SK-N-SH treated with all-trans-retinoic acid at 6 μM for 48 hours (cell line): ENCODE measurements at regions not wholly inside any gene's neighbourhood (a gene's known extent, or its start where the extent isn't known, plus 50 kb on each side); places are given as distances from the start of the nearest gene placed in this dataset.

Experiments
- CSDC2 ChIP-seq: fragments of 250-450 bp; sonication (Bioruptor Pico); IDR thresholded peaks from 2 replicates; pipeline ENCODE4 v1.5.0; 2020; ENCODE audit warnings: mild to moderate bottlenecking, moderate library complexity
- GLIS3 ChIP-seq: fragments of 250-450 bp; sonication (Bioruptor Pico); IDR thresholded peaks from 2 replicates; pipeline ENCODE4 v1.5.0; 2020; ENCODE audit warnings: mild to moderate bottlenecking, moderate library complexity
- RARB ChIP-seq: fragments of 250-450 bp; sonication (Bioruptor Pico); IDR thresholded peaks from 2 replicates; pipeline ENCODE4 v1.8.0; 2021; ENCODE audit warnings: mild to moderate bottlenecking, moderate library complexity
- SNAI2 ChIP-seq: fragments of 250-450 bp; sonication (Bioruptor Pico); IDR thresholded peaks from 2 replicates; pipeline ENCODE4 v1.5.0; 2020; ENCODE audit warnings: mild to moderate bottlenecking, moderate library complexity
- TF ChIP-seq, protein P1 (sequence below): fragments of 250-450 bp; sonication (Bioruptor Pico); IDR thresholded peaks from 2 replicates; pipeline ENCODE4 v1.8.0; 2021; ENCODE audit warnings: low read depth, mild to moderate bottlenecking, moderate library complexity, borderline replicate concordance
- TF ChIP-seq, protein P2 (sequence below): fragments of 250-450 bp; sonication (Bioruptor Pico); IDR thresholded peaks from 2 replicates; pipeline ENCODE4 v1.8.0; 2020; ENCODE audit warnings: mild to moderate bottlenecking, moderate library complexity, borderline replicate concordance

DNA sequence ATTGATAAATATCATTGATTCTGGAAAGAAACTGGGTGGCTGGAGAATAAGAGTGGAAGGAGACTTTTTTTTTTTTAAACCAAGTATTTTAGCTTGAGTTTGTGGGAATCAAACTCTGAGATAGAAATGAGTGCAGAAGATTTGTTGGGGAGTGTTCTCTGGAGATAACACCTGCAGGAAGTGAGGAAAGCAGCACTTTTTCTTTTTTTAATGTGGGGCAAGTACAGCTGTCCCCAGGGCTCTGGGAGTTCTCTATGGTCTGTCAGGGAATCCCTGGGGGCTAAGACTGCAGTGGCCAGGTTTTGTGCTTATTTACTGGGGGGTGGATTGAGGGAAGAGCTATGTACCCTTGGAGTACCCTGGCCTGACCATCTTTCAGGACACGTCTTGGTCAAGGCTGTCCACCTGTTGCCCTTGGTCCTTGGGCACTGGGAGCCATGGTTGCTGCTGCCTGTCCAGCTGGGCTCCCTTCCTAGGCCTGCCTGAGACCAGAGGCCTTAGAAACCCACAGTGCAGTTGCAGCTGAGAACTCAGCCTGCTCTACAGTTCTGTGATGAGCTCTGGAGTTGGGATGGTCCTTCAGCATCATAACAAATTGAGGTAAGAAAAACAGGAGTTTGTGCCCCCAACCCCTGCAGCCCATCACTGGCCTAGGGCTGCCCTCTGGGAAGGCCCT is 85.8 kb downstream of the PHAX start:
- TF ChIP-seq, protein P1, sequence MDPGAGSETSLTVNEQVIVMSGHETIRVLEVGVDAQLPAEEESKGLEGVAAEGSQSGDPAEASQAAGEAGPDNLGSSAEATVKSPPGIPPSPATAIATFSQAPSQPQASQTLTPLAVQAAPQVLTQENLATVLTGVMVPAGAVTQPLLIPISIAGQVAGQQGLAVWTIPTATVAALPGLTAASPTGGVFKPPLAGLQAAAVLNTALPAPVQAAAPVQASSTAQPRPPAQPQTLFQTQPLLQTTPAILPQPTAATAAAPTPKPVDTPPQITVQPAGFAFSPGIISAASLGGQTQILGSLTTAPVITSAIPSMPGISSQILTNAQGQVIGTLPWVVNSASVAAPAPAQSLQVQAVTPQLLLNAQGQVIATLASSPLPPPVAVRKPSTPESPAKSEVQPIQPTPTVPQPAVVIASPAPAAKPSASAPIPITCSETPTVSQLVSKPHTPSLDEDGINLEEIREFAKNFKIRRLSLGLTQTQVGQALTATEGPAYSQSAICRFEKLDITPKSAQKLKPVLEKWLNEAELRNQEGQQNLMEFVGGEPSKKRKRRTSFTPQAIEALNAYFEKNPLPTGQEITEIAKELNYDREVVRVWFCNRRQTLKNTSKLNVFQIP (CRISPR knock-in tag), result no peak
- TF ChIP-seq RARB (CRISPR knock-in tag) (no peak), SNAI2 (CRISPR knock-in tag) (no peak), CSDC2 (CRISPR knock-in tag) (no peak), GLIS3 (CRISPR knock-in tag) (no peak)
- TF ChIP-seq, protein P2, sequence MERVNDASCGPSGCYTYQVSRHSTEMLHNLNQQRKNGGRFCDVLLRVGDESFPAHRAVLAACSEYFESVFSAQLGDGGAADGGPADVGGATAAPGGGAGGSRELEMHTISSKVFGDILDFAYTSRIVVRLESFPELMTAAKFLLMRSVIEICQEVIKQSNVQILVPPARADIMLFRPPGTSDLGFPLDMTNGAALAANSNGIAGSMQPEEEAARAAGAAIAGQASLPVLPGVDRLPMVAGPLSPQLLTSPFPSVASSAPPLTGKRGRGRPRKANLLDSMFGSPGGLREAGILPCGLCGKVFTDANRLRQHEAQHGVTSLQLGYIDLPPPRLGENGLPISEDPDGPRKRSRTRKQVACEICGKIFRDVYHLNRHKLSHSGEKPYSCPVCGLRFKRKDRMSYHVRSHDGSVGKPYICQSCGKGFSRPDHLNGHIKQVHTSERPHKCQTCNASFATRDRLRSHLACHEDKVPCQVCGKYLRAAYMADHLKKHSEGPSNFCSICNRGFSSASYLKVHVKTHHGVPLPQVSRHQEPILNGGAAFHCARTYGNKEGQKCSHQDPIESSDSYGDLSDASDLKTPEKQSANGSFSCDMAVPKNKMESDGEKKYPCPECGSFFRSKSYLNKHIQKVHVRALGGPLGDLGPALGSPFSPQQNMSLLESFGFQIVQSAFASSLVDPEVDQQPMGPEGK, result no peak
